ENCODE measurements at regions not wholly inside any gene's neighbourhood (a gene's known extent, or its start where the extent isn't known, plus 50 kb on each side); places are given as distances from the start of the nearest gene placed in this dataset.
A peak's percentile ranks its signal among the peaks of the same experiment; 100 is the strongest.

- no peaks in the 10 kb centered on the region for H3K79me2 ChIP-seq (ENCODE audit: insufficient read depth, low read length)
- in situ Hi-C loops (cut with HindIII; ENCODE audit: extremely low pct_ligation_motif_present, low pct_unique_long_range_greater_than_20kb): no loop called here
- BruUV-seq (replicated peaks): no TSS peak
- H3K27ac ChIP-seq (ENCODE audit: extremely low read length, insufficient read depth, low read length): no peak overlapping the region
- H3K4me3 ChIP-seq (replicated peaks in 1 of 3; ENCODE audit: insufficient read depth in 1 of 3, low read depth in 2 of 3, low read length in 3 of 3): no peak overlapping the region
- H3K4me2 ChIP-seq (ENCODE audit: low read depth, low read length): peak overlapping the region; percentile 54; the same call in 1 of the 2 replicates
- ChIA-PET POLR2A (interaction anchor here (2.1 kb wide), 1 partner anchor 7 kb away, joined by 7 read pairs; no protein-coding TSS in a partner anchor), CTCF (ENCODE audit: low intra/inter-chr PET ratio, low total read pairs) (no interaction called here)
- H3K27me3 ChIP-seq (ENCODE audit: control insufficient read depth in 1 of 2, insufficient read depth in 2 of 2, low read length in 2 of 2): peaks cover 3 to 38% of the 10 kb centered on the region in 2 experiments; a peak in 4 of 5 replicates
- no peak; the same call in 2 of the 3 replicates for ATAC-seq
- H2AFZ ChIP-seq (ENCODE audit: low read length): no peak overlapping the region
- DNase-seq (ENCODE audit: low spot score): no peak
- peaks cover 3% of the 10 kb centered on the region; the same call in 1 of the 2 replicates for H4K20me1 ChIP-seq (ENCODE audit: insufficient read depth, low read length)
- no peak for FAIRE-seq
- intact Hi-C loops (cut with micrococcal nuclease; ENCODE audit: unreplicated experiment): no loop called here
- H3K4me1 ChIP-seq (ENCODE audit: insufficient read depth, low read length): peaks cover 44% of the 10 kb centered on the region
- no peak overlapping the region for H3K9ac ChIP-seq (ENCODE audit: insufficient read depth, low read depth, low read length)
- WGBS (ENCODE audit: low lambda C conversion rate): 18% methylated on average over 4 of the region's 5 CpGs
- peaks cover 19% of the 10 kb centered on the region for H3K9me3 ChIP-seq (ENCODE audit: low read length)
- no peaks in the 10 kb centered on the region for H3K36me3 ChIP-seq (replicated peaks in 1 of 2; ENCODE audit: control insufficient read depth in 1 of 2, insufficient read depth in 2 of 2, low read length in 2 of 2)
- TF ChIP-seq RERE (CRISPR knock-in tag; IDR thresholded peaks at IDR 0.05; ENCODE audit: low read depth): no peak
- no peak for TF ChIP-seq TFAP4 (IDR thresholded peaks at IDR 0.05; ENCODE audit: borderline replicate concordance, low read depth)
- no peak for TF ChIP-seq ZBTB37 (CRISPR knock-in tag; IDR thresholded peaks at IDR 0.05)
- TF ChIP-seq REL (CRISPR knock-in tag; conservative IDR thresholded peaks at IDR 0.05): no peak
- TF ChIP-seq LBX2 (CRISPR knock-in tag; IDR thresholded peaks at IDR 0.05; ENCODE audit: borderline replicate concordance): no peak
- no peak for TF ChIP-seq AKNA (CRISPR knock-in tag; IDR thresholded peaks at IDR 0.05; ENCODE audit: borderline replicate concordance)
- no peak for TF ChIP-seq FOXK2 (IDR thresholded peaks at IDR 0.05)
Observed at GRCh38 chr3:127114337-127115070, 78.4 kb upstream of the PRR23E start.
